ENCODE measurements at regions not wholly inside any gene's neighbourhood (a gene's known extent, or its start where the extent isn't known, plus 50 kb on each side); places are given as distances from the start of the nearest gene placed in this dataset.

- H3K27me3 Mint-ChIP-seq: peaks cover 16 to 36% of the 10 kb centered on the region in 2 donors
- no peaks in the 10 kb centered on the region for H3K4me1 Mint-ChIP-seq
- H3K9me3 ChIP-seq: no peaks in the 10 kb centered on the region
- H3K9me3 Mint-ChIP-seq: no peaks in the 10 kb centered on the region
- no peaks in the 10 kb centered on the region for H3K4me1 ChIP-seq (ENCODE audit: control insufficient read depth in 1 of 2, extremely low read depth in 1 of 2, insufficient read depth in 2 of 2, low read length in 2 of 2)
- H3K27me3 ChIP-seq (replicated peaks in 1 of 2; ENCODE audit: control insufficient read depth in 2 of 2, extremely low read depth in 1 of 2, insufficient read depth in 2 of 2, low read length in 1 of 2): peaks cover 0 to 4% of the 10 kb centered on the region in 2 experiments
- H3K36me3 ChIP-seq (ENCODE audit: control insufficient read depth in 2 of 2, extremely low read depth in 1 of 2, insufficient read depth in 1 of 2, low read length in 1 of 2): no peaks in the 10 kb centered on the region
- no peak overlapping the region for H3K4me3 ChIP-seq (ENCODE audit: control insufficient read depth in 1 of 2, extremely low read depth in 1 of 2, low read length in 1 of 2)
- POLR2A ChIA-PET: no interaction called here
- no peaks in the 10 kb centered on the region for H3K36me3 Mint-ChIP-seq
- ATAC-seq (replicated peaks in 1 of 4): no peak
- CTCF ChIA-PET: no interaction called here
- H3K27ac ChIP-seq (ENCODE audit: low read length): no peak overlapping the region
- no peak for DNase-seq
- WGBS (ENCODE audit: insufficient coverage): 80% methylated on average over 1 of the region's 9 CpGs
- H3K27ac Mint-ChIP-seq: no peak overlapping the region
- no peak overlapping the region for H3K4me3 Mint-ChIP-seq
Observed at GRCh38 chr9:86500667-86501435, 146.6 kb upstream of the TUT7 start.

GRCh38 chr9:86500031-86500430 is 145.8 kb upstream of the TUT7 start:
- H3K36me3 Mint-ChIP-seq: no peaks in the 10 kb centered on the region
- Histone ChIP-seq H3K27me3 (replicated peaks in 1 of 2; ENCODE audit: control insufficient read depth in 2 of 2, extremely low read depth in 1 of 2, insufficient read depth in 2 of 2, low read length in 1 of 2) (no peaks in the 10 kb centered on the region), H3K4me1 (ENCODE audit: control insufficient read depth in 1 of 2, extremely low read depth in 1 of 2, insufficient read depth in 2 of 2, low read length in 2 of 2) (no peaks in the 10 kb centered on the region), H3K36me3 (ENCODE audit: control insufficient read depth in 2 of 2, extremely low read depth in 1 of 2, insufficient read depth in 1 of 2, low read length in 1 of 2) (no peaks in the 10 kb centered on the region), H3K4me3 (ENCODE audit: control insufficient read depth in 1 of 2, extremely low read depth in 1 of 2, low read length in 1 of 2) (no peak overlapping the region), H3K27ac (ENCODE audit: low read length) (no peak overlapping the region), H3K9me3 (no peaks in the 10 kb centered on the region)
- H3K9me3 Mint-ChIP-seq: no peaks in the 10 kb centered on the region
- H3K4me1 Mint-ChIP-seq: no peaks in the 10 kb centered on the region
- no peak overlapping the region for H3K4me3 Mint-ChIP-seq
- ChIA-PET POLR2A (interaction anchor here in 1 of 2 donors (0.6 kb wide), 1 partner anchor 618 kb away, joined by 3 read pairs; no protein-coding TSS in a partner anchor), CTCF (no interaction called here)
- DNase-seq (no peak), ATAC-seq (replicated peaks in 1 of 4) (no peak)
- no CpG with 5 or more reads among the region's 1 CpG for WGBS (ENCODE audit: insufficient coverage)
- H3K27me3 Mint-ChIP-seq: peaks cover 16 to 36% of the 10 kb centered on the region in 2 donors
- H3K27ac Mint-ChIP-seq: no peak overlapping the region

GRCh38 chr9:86494644-86495111 is 140.5 kb upstream of the TUT7 start:
- ChIA-PET POLR2A (no interaction called here), CTCF (no interaction called here)
- no peak for ATAC-seq (replicated peaks in 1 of 4)
- no peaks in the 10 kb centered on the region for H3K36me3 Mint-ChIP-seq
- Histone ChIP-seq H3K27me3 (replicated peaks in 1 of 2; ENCODE audit: control insufficient read depth in 2 of 2, extremely low read depth in 1 of 2, insufficient read depth in 2 of 2, low read length in 1 of 2) (no peaks in the 10 kb centered on the region), H3K4me1 (ENCODE audit: control insufficient read depth in 1 of 2, extremely low read depth in 1 of 2, insufficient read depth in 2 of 2, low read length in 2 of 2) (no peaks in the 10 kb centered on the region), H3K36me3 (ENCODE audit: control insufficient read depth in 2 of 2, extremely low read depth in 1 of 2, insufficient read depth in 1 of 2, low read length in 1 of 2) (no peaks in the 10 kb centered on the region), H3K9me3 (no peaks in the 10 kb centered on the region), H3K4me3 (ENCODE audit: control insufficient read depth in 1 of 2, extremely low read depth in 1 of 2, low read length in 1 of 2) (no peak overlapping the region), H3K27ac (ENCODE audit: low read length) (no peak overlapping the region)
- WGBS (ENCODE audit: insufficient coverage): 51% methylated on average over 3 of the region's 5 CpGs
- H3K4me1 Mint-ChIP-seq: no peaks in the 10 kb centered on the region
- H3K9me3 Mint-ChIP-seq: no peaks in the 10 kb centered on the region
- no peak overlapping the region for H3K4me3 Mint-ChIP-seq
- no peak overlapping the region for H3K27ac Mint-ChIP-seq
- peaks cover 8% of the 10 kb centered on the region in 2 donors for H3K27me3 Mint-ChIP-seq
- no peak for DNase-seq

- no peaks in the 10 kb centered on the region for H3K9me3 Mint-ChIP-seq
- Histone ChIP-seq H3K4me3 (ENCODE audit: control insufficient read depth in 1 of 2, extremely low read depth in 1 of 2, low read length in 1 of 2) (no peak overlapping the region), H3K27ac (ENCODE audit: low read length) (no peak overlapping the region), H3K36me3 (ENCODE audit: control insufficient read depth in 2 of 2, extremely low read depth in 1 of 2, insufficient read depth in 1 of 2, low read length in 1 of 2) (no peaks in the 10 kb centered on the region), H3K9me3 (no peaks in the 10 kb centered on the region), H3K4me1 (ENCODE audit: control insufficient read depth in 1 of 2, extremely low read depth in 1 of 2, insufficient read depth in 2 of 2, low read length in 2 of 2) (no peaks in the 10 kb centered on the region), H3K27me3 (replicated peaks in 1 of 2; ENCODE audit: control insufficient read depth in 2 of 2, extremely low read depth in 1 of 2, insufficient read depth in 2 of 2, low read length in 1 of 2) (peaks cover 0 to 3% of the 10 kb centered on the region in 2 experiments)
- no peaks in the 10 kb centered on the region for H3K36me3 Mint-ChIP-seq
- no peak overlapping the region for H3K4me3 Mint-ChIP-seq
- CTCF ChIA-PET: no interaction called here
- DNase-seq (no peak), ATAC-seq (replicated peaks in 1 of 4) (no peak)
- 61% methylated on average over 4 of the region's 8 CpGs for WGBS (ENCODE audit: insufficient coverage)
- H3K27ac Mint-ChIP-seq: no peak overlapping the region
- H3K27me3 Mint-ChIP-seq: peaks cover 0 to 2% of the 10 kb centered on the region in 2 donors
- POLR2A ChIA-PET: no interaction called here
- no peaks in the 10 kb centered on the region for H3K4me1 Mint-ChIP-seq
Observed at GRCh38 chr9:86491468-86492266, 137.5 kb upstream of the TUT7 start.

GRCh38 chr9:86488794-86489193 is 134.6 kb upstream of the TUT7 start:
- Histone ChIP-seq H3K4me1 (ENCODE audit: control insufficient read depth in 1 of 2, extremely low read depth in 1 of 2, insufficient read depth in 2 of 2, low read length in 2 of 2) (no peaks in the 10 kb centered on the region), H3K9me3 (no peaks in the 10 kb centered on the region), H3K4me3 (ENCODE audit: control insufficient read depth in 1 of 2, extremely low read depth in 1 of 2, low read length in 1 of 2) (no peak overlapping the region), H3K27me3 (replicated peaks in 1 of 2; ENCODE audit: control insufficient read depth in 2 of 2, extremely low read depth in 1 of 2, insufficient read depth in 2 of 2, low read length in 1 of 2) (peaks cover 0 to 6% of the 10 kb centered on the region in 2 experiments), H3K27ac (ENCODE audit: low read length) (no peak overlapping the region), H3K36me3 (ENCODE audit: control insufficient read depth in 2 of 2, extremely low read depth in 1 of 2, insufficient read depth in 1 of 2, low read length in 1 of 2) (no peaks in the 10 kb centered on the region)
- ATAC-seq (replicated peaks in 1 of 4): no peak
- Mint-ChIP-seq H3K27ac (no peak overlapping the region), H3K36me3 (no peaks in the 10 kb centered on the region), H3K27me3 (peaks cover 2 to 7% of the 10 kb centered on the region in 2 donors), H3K4me1 (peaks cover 0 to 5% (median 3%) of the 10 kb centered on the region in 3 donors), H3K9me3 (no peaks in the 10 kb centered on the region), H3K4me3 (no peak overlapping the region)
- WGBS (ENCODE audit: insufficient coverage): 83% methylated on average over 1 of the region's 7 CpGs
- POLR2A ChIA-PET: no interaction called here
- no peak for DNase-seq
- CTCF ChIA-PET: no interaction called here

- no peak overlapping the region for H3K4me3 ChIP-seq (ENCODE audit: control insufficient read depth in 1 of 2, extremely low read depth in 1 of 2, low read length in 1 of 2)
- Mint-ChIP-seq H3K9me3 (no peaks in the 10 kb centered on the region), H3K4me1 (peaks cover 0 to 5% (median 3%) of the 10 kb centered on the region in 3 donors), H3K4me3 (no peak overlapping the region), H3K36me3 (no peaks in the 10 kb centered on the region), H3K27me3 (peaks cover 2 to 7% of the 10 kb centered on the region in 2 donors), H3K27ac (no peak overlapping the region)
- H3K9me3 ChIP-seq: no peaks in the 10 kb centered on the region
- ChIA-PET POLR2A (no interaction called here), CTCF (no interaction called here)
- H3K36me3 ChIP-seq (ENCODE audit: control insufficient read depth in 2 of 2, extremely low read depth in 1 of 2, insufficient read depth in 1 of 2, low read length in 1 of 2): no peaks in the 10 kb centered on the region
- peaks cover 0 to 6% of the 10 kb centered on the region in 2 experiments for H3K27me3 ChIP-seq (replicated peaks in 1 of 2; ENCODE audit: control insufficient read depth in 2 of 2, extremely low read depth in 1 of 2, insufficient read depth in 2 of 2, low read length in 1 of 2)
- no peaks in the 10 kb centered on the region for H3K4me1 ChIP-seq (ENCODE audit: control insufficient read depth in 1 of 2, extremely low read depth in 1 of 2, insufficient read depth in 2 of 2, low read length in 2 of 2)
- WGBS (ENCODE audit: insufficient coverage): 49% methylated on average over 5 of the region's 6 CpGs
- ATAC-seq (replicated peaks in 1 of 4): no peak
- no peak overlapping the region for H3K27ac ChIP-seq (ENCODE audit: low read length)
- DNase-seq: no peak
Observed at GRCh38 chr9:86488345-86488744, 134.1 kb upstream of the TUT7 start.
